ENCODE measurements at regions not wholly inside any gene's neighbourhood (a gene's known extent, or its start where the extent isn't known, plus 50 kb on each side); places are given as distances from the start of the nearest gene placed in this dataset.

GRCh38 chr2:150608341-150608740, 120.9 kb upstream of the RND3 start:
- no peaks in the 10 kb centered on the region for H3K4me1 ChIP-seq (ENCODE audit: control insufficient read depth in 1 of 2, insufficient read depth in 2 of 2, low read length in 2 of 2)
- no peaks in the 10 kb centered on the region for H3K9me3 ChIP-seq (ENCODE audit: control insufficient read depth in 1 of 2, insufficient read depth in 1 of 2, low read depth in 1 of 2, low read length in 2 of 2)
- H3K9me2 ChIP-seq (ENCODE audit: insufficient read depth) = no peaks in the 10 kb centered on the region
- H2AFZ ChIP-seq (ENCODE audit: low read depth, low read length, poor library complexity, severe bottlenecking) = no peak overlapping the region
- intact Hi-C loops (cut with micrococcal nuclease) = no loop called here
- ATAC-seq = no peak
- no peak overlapping the region for H3K4me2 ChIP-seq (ENCODE audit: low read length)
- RAD21 ChIA-PET (ENCODE audit: low non-redundant PET in 1 of 2, low total read pairs in 2 of 2, uncharacterized antibody in 2 of 2, unreplicated experiment in 2 of 2) = no interaction called here
- TF ChIP-seq MAX (IDR thresholded peaks at IDR 0.05) = no peak
- no peak for TF ChIP-seq ZBTB33 (IDR thresholded peaks at IDR 0.05; ENCODE audit: extremely low read depth, insufficient replicate concordance, low read length)
- TF ChIP-seq POLR2AphosphoS5 (IDR thresholded peaks at IDR 0.05; ENCODE audit: low read depth, low read length) = no peak
- no peak for TF ChIP-seq YY1 (IDR thresholded peaks at IDR 0.05; ENCODE audit: extremely low read depth, insufficient replicate concordance, low read depth, low read length)
- TF ChIP-seq SIN3A (IDR thresholded peaks at IDR 0.05; ENCODE audit: low read depth) = no peak
- no peak for TF ChIP-seq POLR2A (IDR thresholded peaks at IDR 0.05; ENCODE audit: borderline replicate concordance, extremely low read depth, insufficient read depth, insufficient read length)
- TF ChIP-seq ATF3 (IDR thresholded peaks at IDR 0.05) = no peak
- TF ChIP-seq EZH2 (IDR thresholded peaks at IDR 0.05) = no peak
- TF ChIP-seq CTCF (IDR thresholded peaks at IDR 0.05 in 2 of 3, conservative IDR thresholded peaks at IDR 0.05 in 1 of 3; ENCODE audit: borderline replicate concordance in 1 of 3, insufficient read depth in 1 of 3, low read depth in 2 of 3, low read length in 2 of 3) = no peak
- no peak for TF ChIP-seq ELF1 (IDR thresholded peaks at IDR 0.05; ENCODE audit: borderline replicate concordance, low read depth)
- no peak for TF ChIP-seq CEBPB (IDR thresholded peaks at IDR 0.05; ENCODE audit: low read depth)
- no peak for TF ChIP-seq TCF7L2 (IDR thresholded peaks at IDR 0.05; ENCODE audit: borderline replicate concordance, extremely low read depth, insufficient read depth, insufficient read length)
- TF ChIP-seq CBX3 (IDR thresholded peaks at IDR 0.05; ENCODE audit: low read depth) = no peak
- H3K79me2 ChIP-seq (ENCODE audit: insufficient read depth, low read length) = no peaks in the 10 kb centered on the region
- H3K27me3 ChIP-seq (ENCODE audit: insufficient read depth, low read length) = no peaks in the 10 kb centered on the region
- POLR2A ChIA-PET = no interaction called here
- H3K27ac ChIP-seq (ENCODE audit: low read depth, low read length) = no peak overlapping the region
- no TSS peak for BruUV-seq (replicated peaks)
- H3K36me3 ChIP-seq (ENCODE audit: control insufficient read depth in 1 of 2, insufficient read depth in 2 of 2, low read length in 2 of 2) = no peaks in the 10 kb centered on the region
- no peak overlapping the region for H3K9ac ChIP-seq (ENCODE audit: low read length)
- CTCF ChIA-PET = interaction anchor here (0.6 kb wide), 1 partner anchor 654 kb away, joined by 3 read pairs; no protein-coding TSS in a partner anchor
- no peaks in the 10 kb centered on the region for H4K20me1 ChIP-seq (ENCODE audit: insufficient read depth)
- no peak overlapping the region for H3K4me3 ChIP-seq (replicated peaks in 1 of 2; ENCODE audit: low read depth in 1 of 2, low read length in 2 of 2)
- DNase-seq (ENCODE audit: low read depth, low spot score) = no peak
